Keratinocyte (primary cell): ENCODE measurements at regions not wholly inside any gene's neighbourhood (a gene's known extent, or its start where the extent isn't known, plus 50 kb on each side); places are given as distances from the start of the nearest gene placed in this dataset.

Experiments
- DNase-seq: peaks from one replicate; pipeline ENCODE4 v3.0.0-alpha.2; 2011; ENCODE audit warnings: low read depth, missing footprints, low spot score
- FAIRE-seq: peaks from 2 replicates; lab custom pipeline; 2011; peaks lifted over from hg19 to GRCh38; lab: Jason Lieb, UNC
- H2AFZ ChIP-seq: 2 replicates; pipeline ENCODE4 v1.6.0; 2012; ENCODE audit warnings: low read length, control low read depth, inconsistent platforms; ENCODE audit not compliant: control insufficient read depth
- H3K27ac ChIP-seq: 2 replicates; pipeline ENCODE4 v1.5.1; 2011; ENCODE audit warnings: low read length; ENCODE audit not compliant: control insufficient read depth, insufficient read depth
- H3K27me3 ChIP-seq: 3 replicates; pipeline ENCODE4 v1.6.0; 2011; ENCODE audit warnings: low read length; ENCODE audit not compliant: control insufficient read depth, insufficient read depth; ENCODE audit errors: extremely low read depth
- H3K36me3 ChIP-seq, 2 experiments: 2 replicates in 1 of 2; 3 replicates in 1 of 2; pipeline ENCODE4 v1.5.1; 2011; ENCODE audit warnings: low read length in 2 of 2, mild to moderate bottlenecking in 1 of 2; ENCODE audit not compliant: control insufficient read depth in 2 of 2, insufficient read depth in 2 of 2; ENCODE audit errors: extremely low read depth in 1 of 2
- H3K4me1 ChIP-seq: 3 replicates; pipeline ENCODE4 v1.5.1; 2011; ENCODE audit warnings: low read length; ENCODE audit not compliant: control insufficient read depth, insufficient read depth; ENCODE audit errors: extremely low read depth
- H3K4me2 ChIP-seq: 3 replicates; pipeline ENCODE4 v1.6.0; 2011; ENCODE audit warnings: low read depth, low read length; ENCODE audit not compliant: control insufficient read depth, insufficient read depth; ENCODE audit errors: extremely low read depth
- H3K4me3 ChIP-seq, 3 experiments: fragments of 200-600 bp in 1 of 3; sonication (generic) in 1 of 3; 2 replicates in 2 of 3; 3 replicates in 1 of 3; pipeline ENCODE4 v1.5.1; 2011 to 2016; ENCODE audit warnings: low read length in 3 of 3, mild to moderate bottlenecking in 3 of 3, control low read depth in 2 of 3, inconsistent platforms in 1 of 3, low read depth in 1 of 3, mixed read lengths in 1 of 3, mixed run types in 1 of 3, moderate library complexity in 1 of 3; ENCODE audit not compliant: control insufficient read depth in 2 of 3, insufficient read depth in 2 of 3; ENCODE audit errors: extremely low read depth in 1 of 3
- H3K79me2 ChIP-seq: 2 replicates; pipeline ENCODE4 v1.6.0; 2012; ENCODE audit warnings: low read length; ENCODE audit not compliant: control insufficient read depth, insufficient read depth
- H3K9ac ChIP-seq: 3 replicates; pipeline ENCODE4 v1.6.0; 2011; ENCODE audit warnings: low read length; ENCODE audit not compliant: control insufficient read depth, insufficient read depth; ENCODE audit errors: extremely low read depth
- H3K9me1 ChIP-seq: 3 replicates; pipeline ENCODE4 v1.6.0; 2011; ENCODE audit warnings: low read length; ENCODE audit not compliant: control insufficient read depth, insufficient read depth; ENCODE audit errors: extremely low read depth
- H3K9me3 ChIP-seq: 2 replicates; pipeline ENCODE4 v1.5.1; 2012; ENCODE audit warnings: low read depth, low read length; ENCODE audit not compliant: control insufficient read depth
- H4K20me1 ChIP-seq: 3 replicates; pipeline ENCODE4 v1.6.0; 2011; ENCODE audit warnings: low read length; ENCODE audit not compliant: control insufficient read depth, insufficient read depth; ENCODE audit errors: extremely low read depth
- EZH2 ChIP-seq: IDR thresholded peaks from one replicate; pipeline ENCODE4 v1.6.1; 2012; ENCODE audit warnings: inconsistent platforms, mild to moderate bottlenecking, low read length, moderate library complexity
- dilution Hi-C: fragments of 300-500 bp; cut with MboI; formaldehyde crosslinking; loops from one replicate; pipeline ENCODE4 v1.7.0; 2020; ENCODE audit warnings: low sequenced_read_pairs; ENCODE audit not compliant: extremely low pct_ligation_motif_present
- TF ChIP-seq, protein P1 (sequence below), 3 experiments: IDR thresholded peaks in 1 of 3; conservative IDR thresholded peaks in 1 of 3; optimal IDR thresholded peaks in 1 of 3; 2 replicates in 2 of 3; 3 replicates in 1 of 3; pipeline versions ENCODE3 to v1.5.1; 2011; ENCODE audit warnings: low read length in 3 of 3, mild to moderate bottlenecking in 3 of 3, moderate library complexity in 2 of 3, control low read depth in 1 of 3, inconsistent platforms in 1 of 3; ENCODE audit not compliant: insufficient read depth in 2 of 3; ENCODE audit errors: extremely low read depth in 1 of 3

DNA sequence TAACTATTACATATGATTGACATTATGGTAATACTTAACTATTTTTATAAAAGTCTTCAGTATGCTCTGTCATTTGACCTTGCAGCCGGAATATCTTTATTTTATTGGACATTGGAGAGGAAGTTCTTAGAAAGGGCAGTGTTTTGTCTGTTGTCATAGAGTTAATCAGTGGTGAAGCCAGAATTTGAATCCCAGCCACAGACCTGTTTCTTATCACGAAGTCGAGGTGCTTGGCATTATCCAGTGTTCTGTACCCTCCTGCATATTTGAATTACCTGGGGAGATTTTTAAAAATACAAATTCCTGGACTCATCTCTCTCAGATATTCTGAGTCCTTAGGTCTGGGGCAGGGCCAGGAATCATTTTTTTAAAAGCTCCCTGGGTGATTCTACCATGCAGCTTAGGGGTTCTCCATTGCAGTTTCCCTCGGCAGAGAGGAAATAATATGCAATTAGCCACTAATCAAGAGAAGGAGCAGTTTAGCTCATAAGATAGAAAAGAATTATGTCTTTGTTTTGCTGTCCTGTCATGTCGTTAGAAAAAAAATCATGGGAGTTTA, 195.6 kb upstream of the CFAP20DC start:
- DNase-seq (no peak), FAIRE-seq (no peak)
- H3K27me3 ChIP-seq: no peaks in the 10 kb centered on the region
- H3K9me1 ChIP-seq: no peaks in the 10 kb centered on the region
- H3K79me2 ChIP-seq: no peaks in the 10 kb centered on the region
- no peaks in the 10 kb centered on the region for H3K36me3 ChIP-seq
- peaks cover 20% of the 10 kb centered on the region for H3K4me1 ChIP-seq
- no peak overlapping the region for H3K4me3 ChIP-seq
- dilution Hi-C loops: no loop called here
- no peak overlapping the region for H3K9ac ChIP-seq
- no peak for TF ChIP-seq EZH2
- TF ChIP-seq, protein P1, sequence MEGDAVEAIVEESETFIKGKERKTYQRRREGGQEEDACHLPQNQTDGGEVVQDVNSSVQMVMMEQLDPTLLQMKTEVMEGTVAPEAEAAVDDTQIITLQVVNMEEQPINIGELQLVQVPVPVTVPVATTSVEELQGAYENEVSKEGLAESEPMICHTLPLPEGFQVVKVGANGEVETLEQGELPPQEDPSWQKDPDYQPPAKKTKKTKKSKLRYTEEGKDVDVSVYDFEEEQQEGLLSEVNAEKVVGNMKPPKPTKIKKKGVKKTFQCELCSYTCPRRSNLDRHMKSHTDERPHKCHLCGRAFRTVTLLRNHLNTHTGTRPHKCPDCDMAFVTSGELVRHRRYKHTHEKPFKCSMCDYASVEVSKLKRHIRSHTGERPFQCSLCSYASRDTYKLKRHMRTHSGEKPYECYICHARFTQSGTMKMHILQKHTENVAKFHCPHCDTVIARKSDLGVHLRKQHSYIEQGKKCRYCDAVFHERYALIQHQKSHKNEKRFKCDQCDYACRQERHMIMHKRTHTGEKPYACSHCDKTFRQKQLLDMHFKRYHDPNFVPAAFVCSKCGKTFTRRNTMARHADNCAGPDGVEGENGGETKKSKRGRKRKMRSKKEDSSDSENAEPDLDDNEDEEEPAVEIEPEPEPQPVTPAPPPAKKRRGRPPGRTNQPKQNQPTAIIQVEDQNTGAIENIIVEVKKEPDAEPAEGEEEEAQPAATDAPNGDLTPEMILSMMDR (optimal IDR thresholded peaks at IDR 0.05 in 1 of 3, IDR thresholded peaks at IDR 0.05 in 1 of 3, conservative IDR thresholded peaks at IDR 0.05 in 1 of 3; ENCODE audit: extremely low read depth in 1 of 3, insufficient read depth in 2 of 3, low read length in 3 of 3): no peak
- H3K9me3 ChIP-seq: no peaks in the 10 kb centered on the region
- H3K4me2 ChIP-seq: peak overlapping the region; percentile 34
- no peaks in the 10 kb centered on the region for H4K20me1 ChIP-seq
- H2AFZ ChIP-seq: no peak overlapping the region
- H3K27ac ChIP-seq: no peak overlapping the region

DNA sequence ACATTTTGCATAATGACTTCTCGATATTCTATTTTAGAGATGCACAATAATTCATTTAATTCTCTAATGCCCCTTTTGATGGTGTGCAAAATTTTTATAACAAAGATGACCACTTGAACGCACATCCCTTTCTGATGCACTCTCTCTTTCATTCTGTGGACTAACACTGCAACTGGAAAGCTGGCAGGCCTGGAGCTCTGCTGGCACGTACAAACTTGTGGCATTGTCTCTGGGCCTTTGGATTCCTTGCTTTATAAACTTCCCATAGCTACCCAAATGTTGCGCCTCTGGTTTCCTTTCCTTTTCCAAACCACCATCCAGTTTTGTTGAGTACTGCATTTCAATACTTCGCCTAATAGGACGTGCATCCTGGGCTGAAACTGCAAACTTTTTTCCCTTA, 194.5 kb upstream of the CFAP20DC start:
- Histone ChIP-seq H3K4me1 (peaks cover 20% of the 10 kb centered on the region), H3K4me2 (no peak overlapping the region), H3K79me2 (no peaks in the 10 kb centered on the region), H3K4me3 (no peak overlapping the region), H3K9me3 (no peaks in the 10 kb centered on the region), H3K36me3 (no peaks in the 10 kb centered on the region), H3K9ac (no peak overlapping the region), H2AFZ (no peak overlapping the region), H3K27ac (no peak overlapping the region), H3K27me3 (no peaks in the 10 kb centered on the region), H4K20me1 (no peaks in the 10 kb centered on the region), H3K9me1 (no peaks in the 10 kb centered on the region)
- DNase-seq (no peak), FAIRE-seq (peak; percentile 70)
- dilution Hi-C loops: no loop called here
- TF ChIP-seq, protein P1 (optimal IDR thresholded peaks at IDR 0.05 in 1 of 3, IDR thresholded peaks at IDR 0.05 in 1 of 3, conservative IDR thresholded peaks at IDR 0.05 in 1 of 3; ENCODE audit: extremely low read depth in 1 of 3, insufficient read depth in 2 of 3, low read length in 3 of 3): no peak
- no peak for TF ChIP-seq EZH2
